ENCODE measurements at regions not wholly inside any gene's neighbourhood (a gene's known extent, or its start where the extent isn't known, plus 50 kb on each side); places are given as distances from the start of the nearest gene placed in this dataset.
"Not testable (repeated sequence)": the region's sequence is repeated elsewhere in the genome, so short reads cannot be mapped to it uniquely, and the experiment has no call there.

GRCh38 chr21:7743940-7744339 is 2777.4 kb upstream of the TPTE start:
- not testable (repeated sequence) for DNase-seq

DNA sequence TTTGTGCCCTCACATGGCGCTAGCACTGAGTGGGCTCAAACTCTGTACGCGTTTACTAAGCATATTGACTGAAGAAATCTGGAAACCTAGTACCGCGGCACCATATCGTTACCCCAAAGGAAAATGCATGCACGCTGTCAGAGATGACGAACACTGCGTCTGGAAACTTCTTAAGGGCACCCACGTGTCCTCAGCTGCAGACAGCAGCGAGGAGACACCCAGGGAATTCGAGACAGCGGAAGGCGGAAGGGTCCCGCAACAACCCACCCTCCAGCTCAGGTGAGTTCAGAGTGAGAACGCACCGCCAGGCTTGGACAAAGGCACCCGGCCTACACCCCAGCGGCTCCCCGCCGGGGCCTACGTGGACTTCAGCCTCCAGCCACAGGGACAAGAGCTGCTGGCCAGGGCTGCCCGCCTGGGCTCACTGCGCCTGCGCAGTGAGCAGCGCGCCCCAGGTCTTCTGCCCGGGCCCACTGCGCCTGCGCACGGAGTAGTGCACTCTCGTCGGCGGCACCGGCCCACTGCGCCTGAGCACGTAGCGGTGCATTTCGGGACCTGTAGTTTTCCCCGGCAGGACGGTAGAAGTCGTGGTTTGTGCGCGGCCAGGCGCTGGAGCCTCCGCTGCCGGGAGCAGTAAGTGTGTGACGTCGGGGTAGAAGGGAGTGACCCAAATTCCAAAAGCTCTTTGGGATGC is 2776.8 kb upstream of the TPTE start:
- DNase-seq: not testable (repeated sequence)

- not testable (repeated sequence) for DNase-seq
Observed at GRCh38 chr21:7745100-7745450, 2776.3 kb upstream of the TPTE start.

DNA sequence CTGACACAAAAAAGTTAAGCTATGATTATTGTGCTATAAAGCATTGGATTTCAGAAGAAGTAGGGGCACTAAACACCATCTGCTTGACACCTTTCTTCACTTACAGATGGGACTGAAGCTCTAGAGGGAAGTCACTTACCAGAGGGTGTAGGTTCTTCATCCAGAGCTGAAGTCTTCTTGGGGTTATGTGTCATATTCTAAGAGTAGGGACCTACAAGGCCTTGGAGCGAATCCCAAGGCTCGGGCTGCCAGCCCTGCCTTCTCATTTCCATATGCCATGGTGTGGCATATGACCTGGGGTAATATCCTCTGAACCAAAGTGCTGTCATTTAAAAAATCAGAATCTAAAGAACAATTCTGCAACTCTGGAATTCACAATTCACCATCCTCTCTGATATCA is 2773.4 kb upstream of the TPTE start:
- DNase-seq: not testable (repeated sequence)

GRCh38 chr21:7752611-7753010 is 2768.8 kb upstream of the TPTE start:
- not testable (repeated sequence) for DNase-seq

GRCh38 chr21:7753380-7753877 is 2768.0 kb upstream of the TPTE start:
- DNase-seq: peak; percentile 37

GRCh38 chr21:7769985-7770384 is 2751.4 kb upstream of the TPTE start:
- DNase-seq: not testable (repeated sequence)

- DNase-seq: not testable (repeated sequence)
Observed at GRCh38 chr21:7774219-7774618, 2747.2 kb upstream of the TPTE start.

- not testable (repeated sequence) for DNase-seq
Observed at GRCh38 chr21:7775327-7775984, 2745.9 kb upstream of the TPTE start.

DNA sequence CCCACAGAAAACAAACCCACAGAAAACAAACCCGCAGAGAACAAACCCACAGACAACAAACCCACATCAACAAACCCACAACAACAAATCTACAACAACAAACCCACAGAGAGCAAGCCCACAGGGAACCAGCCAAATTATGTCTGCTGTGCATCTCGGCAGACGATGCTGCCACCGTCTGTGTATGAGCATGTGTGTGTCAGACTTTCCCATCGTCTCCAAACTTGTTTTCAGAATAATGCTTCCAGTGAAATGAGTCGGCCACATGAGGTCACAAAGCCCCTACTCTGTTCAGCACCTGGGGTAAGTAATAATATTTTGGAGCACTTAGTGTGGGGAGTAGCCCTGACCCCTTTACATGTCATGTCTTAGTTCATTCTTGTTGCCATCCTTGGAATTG is 2745.3 kb upstream of the TPTE start:
- DNase-seq: not testable (repeated sequence)

DNA sequence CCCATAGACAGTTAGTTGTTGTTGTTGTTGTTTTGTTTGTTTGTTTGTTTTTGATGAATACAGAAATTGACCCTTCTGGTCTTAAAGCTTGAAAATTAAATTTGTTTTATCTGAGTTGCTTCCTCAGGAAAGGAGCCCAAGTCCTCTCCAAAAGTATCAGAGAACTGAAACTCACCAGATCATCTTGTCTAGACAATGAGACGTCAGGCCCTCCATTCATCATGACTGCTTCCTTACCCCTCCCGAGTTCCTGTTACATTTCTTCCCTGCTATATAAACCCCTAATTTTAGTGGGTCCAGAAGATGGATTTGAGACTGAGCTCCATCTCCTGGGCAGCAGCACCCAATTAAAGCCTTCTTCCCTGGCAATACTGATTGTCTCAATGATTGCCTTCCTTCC is 2744.8 kb upstream of the TPTE start:
- not testable (repeated sequence) for DNase-seq

DNA sequence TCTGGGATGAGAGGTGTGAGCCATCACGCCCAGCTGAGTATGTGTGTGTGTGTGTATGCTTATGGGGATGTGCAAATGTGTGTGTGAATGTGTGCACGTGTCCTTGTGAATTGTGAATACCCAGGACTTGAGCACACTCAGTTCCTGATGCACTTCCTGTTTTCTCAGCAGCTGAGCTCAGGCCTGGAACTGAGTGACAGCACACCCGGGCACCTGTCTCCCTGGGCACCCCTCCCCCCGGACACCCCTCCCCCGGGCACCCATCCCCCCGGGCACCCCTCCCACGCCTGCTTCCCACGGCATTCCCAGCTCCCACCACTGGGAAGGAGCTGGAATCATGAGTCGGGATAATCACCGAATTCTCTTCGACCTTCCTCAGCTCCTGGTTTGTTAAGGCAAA is 2744.1 kb upstream of the TPTE start:
- DNase-seq: not testable (repeated sequence)

DNA sequence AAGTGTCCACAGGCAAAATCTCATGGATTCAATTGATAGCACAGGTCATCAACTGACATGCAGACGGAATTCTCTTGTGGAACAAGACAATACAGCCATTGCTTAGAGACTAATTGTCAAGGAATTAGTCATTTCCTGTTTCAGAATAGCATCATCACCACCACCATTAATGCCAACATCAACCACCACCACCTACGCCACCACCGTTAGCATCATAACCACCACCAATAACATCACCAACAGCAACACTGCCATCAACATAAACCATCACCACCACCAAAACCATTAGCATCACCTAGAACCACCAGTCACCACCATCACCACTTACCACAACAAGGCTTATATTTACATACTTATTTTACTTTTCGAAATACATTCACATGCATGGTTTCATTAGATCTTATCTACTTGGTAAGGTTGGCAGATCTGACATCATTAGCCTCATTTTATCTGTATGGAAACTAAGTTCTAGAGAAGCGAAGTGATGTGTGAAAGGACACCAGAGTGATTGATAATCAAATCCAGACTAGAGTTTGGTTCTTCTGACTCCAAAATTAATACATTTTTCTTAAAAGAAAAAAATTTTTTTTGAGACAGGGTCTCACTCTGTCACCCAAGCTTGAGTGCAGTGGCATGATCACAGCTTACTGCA is 2733.8 kb upstream of the TPTE start:
- not testable (repeated sequence) for DNase-seq

GRCh38 chr21:7793797-7794196 is 2727.6 kb upstream of the TPTE start:
- DNase-seq: not testable (repeated sequence)

GRCh38 chr21:7797328-7797727 is 2724.1 kb upstream of the TPTE start:
- DNase-seq: not testable (repeated sequence)

- not testable (repeated sequence) for DNase-seq
Observed at GRCh38 chr21:7798446-7798845, 2722.9 kb upstream of the TPTE start.

DNA sequence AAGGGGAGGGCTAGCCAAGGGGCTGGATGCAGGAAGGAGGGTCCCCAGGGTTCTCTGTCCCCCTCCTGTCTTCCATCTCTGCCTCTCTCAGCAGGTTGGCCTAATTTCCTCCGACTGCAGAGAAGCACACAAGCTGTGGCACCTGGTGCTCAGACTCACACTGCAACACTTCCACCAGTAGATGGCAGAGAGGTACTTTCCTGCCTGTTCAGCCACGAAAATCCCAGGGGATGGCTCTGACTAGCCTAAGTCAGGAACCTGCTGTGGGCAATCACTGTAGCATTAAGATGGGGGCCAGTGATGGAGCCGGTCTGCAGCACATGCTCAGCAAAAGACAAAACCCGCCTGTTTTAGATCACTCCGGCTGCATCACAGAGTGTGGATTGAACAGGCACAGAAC is 2721.7 kb upstream of the TPTE start:
- not testable (repeated sequence) for DNase-seq

GRCh38 chr21:7813475-7813874 is 2707.9 kb upstream of the TPTE start:
- not testable (repeated sequence) for DNase-seq

DNA sequence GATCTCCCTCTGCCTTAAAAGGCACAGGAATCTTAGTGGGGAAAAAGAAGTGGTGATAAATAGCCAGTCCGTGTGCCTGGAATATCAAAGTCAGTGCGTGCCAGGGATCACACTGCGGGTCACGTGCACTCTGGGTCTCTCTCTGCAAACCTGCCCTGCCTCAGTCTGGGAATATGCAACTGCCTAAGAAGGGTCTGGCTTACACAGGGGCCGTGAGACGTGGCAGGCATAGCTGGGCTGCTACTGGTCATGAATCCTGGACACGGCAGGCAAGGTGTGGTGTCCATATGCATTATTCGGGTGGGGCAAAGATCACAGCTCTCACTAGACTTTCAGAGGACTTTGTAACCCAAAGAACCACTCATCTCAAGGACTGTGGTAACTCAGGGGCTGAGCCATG is 2704.4 kb upstream of the TPTE start:
- DNase-seq: not testable (repeated sequence)

DNA sequence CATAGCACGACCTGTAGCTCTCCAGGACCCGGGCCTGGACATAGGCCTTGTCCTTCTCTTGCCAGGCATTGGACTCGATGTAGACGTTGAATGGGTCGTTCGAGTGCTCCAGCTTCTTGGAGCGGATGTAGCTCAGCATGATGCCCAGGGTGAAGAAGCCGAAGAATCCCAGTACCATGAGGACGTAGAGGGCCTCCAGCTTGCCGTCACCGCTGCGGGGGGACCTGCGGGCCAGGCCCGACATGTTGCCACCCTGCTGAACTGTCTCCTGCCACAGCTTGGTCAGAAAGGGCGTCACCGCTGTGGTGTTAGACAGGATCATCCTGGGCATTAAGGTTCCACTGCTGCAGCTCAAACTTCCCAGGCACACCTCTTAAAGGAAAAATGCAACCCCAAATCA is 2702.1 kb upstream of the TPTE start:
- DNase-seq: not testable (repeated sequence)

- not testable (repeated sequence) for DNase-seq
Observed at GRCh38 chr21:7825627-7826026, 2695.8 kb upstream of the TPTE start.

- DNase-seq: not testable (repeated sequence)
Observed at GRCh38 chr21:7826174-7826573, 2695.2 kb upstream of the TPTE start.

- not testable (repeated sequence) for DNase-seq
Observed at GRCh38 chr21:7828260-7828659, 2693.1 kb upstream of the TPTE start.

DNA sequence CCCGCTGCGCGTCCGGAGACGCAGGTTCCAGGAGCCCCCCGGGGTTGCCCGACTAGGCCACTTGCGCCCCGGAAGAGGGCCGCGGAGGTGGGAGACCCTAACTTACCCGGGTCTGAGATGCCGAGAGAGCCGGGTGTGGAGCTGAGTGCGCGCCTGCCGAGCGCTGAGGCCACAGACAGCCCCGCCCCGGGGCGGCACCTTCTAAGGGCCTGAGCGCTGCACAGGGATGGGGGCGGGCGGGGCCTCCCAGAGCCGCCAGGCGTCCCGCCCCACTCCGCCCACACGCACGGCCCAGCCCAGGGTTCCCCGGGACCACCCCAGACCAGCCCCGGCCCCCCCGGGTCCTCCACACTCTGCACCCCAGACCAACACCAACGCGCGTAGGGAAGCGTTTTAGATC is 2692.0 kb upstream of the TPTE start:
- DNase-seq: not testable (repeated sequence)
